ENCODE measurements at regions not wholly inside any gene's neighbourhood (a gene's known extent, or its start where the extent isn't known, plus 50 kb on each side); places are given as distances from the start of the nearest gene placed in this dataset.

DNA sequence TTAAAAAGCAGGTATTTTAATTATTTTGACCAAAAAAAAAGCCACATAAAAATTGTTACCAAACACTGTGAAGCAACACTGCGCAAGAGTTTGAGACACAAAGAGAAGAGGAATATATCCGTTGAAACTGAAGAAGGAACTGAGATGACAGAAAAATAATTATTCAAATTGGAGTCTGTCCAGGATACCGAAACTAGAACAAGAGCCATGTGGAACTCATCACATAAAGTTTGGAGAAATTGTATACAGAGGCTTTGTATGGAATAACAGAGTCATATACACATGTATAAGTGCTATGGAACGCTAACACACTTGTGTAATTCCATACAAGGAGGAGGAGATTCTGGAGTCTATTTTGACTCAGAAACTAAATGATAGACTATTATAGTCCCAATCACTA, 675.1 kb upstream of the ADGRL2 start:
- Histone ChIP-seq H3K56ac (replicated peaks; ENCODE audit: insufficient read length, low read depth, low read length) (no peak overlapping the region), H3K23me2 (ENCODE audit: low read depth, low read length) (no peaks in the 10 kb centered on the region), H3K18ac (ENCODE audit: extremely low read depth, low read length) (no peak overlapping the region), H2AFZ (ENCODE audit: low read length) (no peak overlapping the region), H3K27me3 (replicated peaks in 1 of 4; ENCODE audit: control insufficient read depth in 3 of 4, extremely low read depth in 1 of 4, insufficient read depth in 3 of 4, low read length in 3 of 4) (no peaks in the 10 kb centered on the region), H3K36me3 (ENCODE audit: control insufficient read depth in 2 of 4, insufficient read depth in 4 of 4, low read length in 3 of 4) (no peaks in the 10 kb centered on the region), H2BK120ac (replicated peaks; ENCODE audit: low read depth, low read length) (no peak overlapping the region), H3K14ac (ENCODE audit: insufficient read length) (no peak overlapping the region), H4K91ac (replicated peaks; ENCODE audit: insufficient read length, low read length) (no peak overlapping the region), H3K4me1 (replicated peaks in 1 of 4; ENCODE audit: control insufficient read depth in 3 of 4, insufficient read depth in 4 of 4, low read length in 3 of 4) (no peaks in the 10 kb centered on the region), H3K9ac (replicated peaks in 1 of 4; ENCODE audit: extremely low read depth in 1 of 4, low read depth in 3 of 4, low read length in 3 of 4) (no peak overlapping the region), H3K27ac (ENCODE audit: low read depth, low read length) (no peak overlapping the region), H3K4me3 (ENCODE audit: extremely low read depth in 1 of 4, insufficient read depth in 2 of 4, low read depth in 3 of 4, low read length in 4 of 4) (no peak overlapping the region), H3K79me1 (ENCODE audit: low read depth, low read length) (no peaks in the 10 kb centered on the region), H4K8ac (ENCODE audit: extremely low read depth, insufficient read depth, low read length) (no peak overlapping the region), H3K4me2 (ENCODE audit: insufficient read depth in 1 of 2, low read depth in 2 of 2, low read length in 2 of 2) (no peak overlapping the region), H4K5ac (ENCODE audit: insufficient read length, low read depth, low read length) (no peak overlapping the region), H2BK20ac (ENCODE audit: low read length) (no peak overlapping the region), H2AK5ac (ENCODE audit: low read depth, low read length) (no peak overlapping the region), H3K4ac (replicated peaks; ENCODE audit: insufficient read length, low read depth, low read length) (no peak overlapping the region), H4K20me1 (replicated peaks in 1 of 2; ENCODE audit: control insufficient read depth in 1 of 2, insufficient read depth in 2 of 2, low read length in 2 of 2) (no peaks in the 10 kb centered on the region), H3K9me3 (ENCODE audit: insufficient read depth in 2 of 2, low read depth in 1 of 2, low read length in 1 of 2) (no peaks in the 10 kb centered on the region), H3K79me2 (ENCODE audit: control insufficient read depth in 1 of 2, insufficient read depth in 2 of 2, low read length in 2 of 2) (no peaks in the 10 kb centered on the region), H2BK5ac (ENCODE audit: low read depth, low read length) (no peak overlapping the region), H2BK15ac (ENCODE audit: low read length) (no peak overlapping the region), H2BK12ac (ENCODE audit: low read depth, low read length) (no peak overlapping the region), H3K23ac (ENCODE audit: insufficient read length) (no peak overlapping the region)
- FAIRE-seq (no peak), DNase-seq (ENCODE audit: low read depth in 1 of 2, low spot score in 2 of 2) (no peak)
- WGBS, 2 experiments (ENCODE audit: extremely low coverage in 1 of 2, insufficient coverage in 1 of 2, insufficient read length in 1 of 2, insufficient replicate concordance in 2 of 2, low coverage in 1 of 2, low lambda C conversion rate in 2 of 2, missing lambda C conversion rate in 1 of 2): 91% methylated on average over 4 of the region's 4 CpGs; no CpG with 5 or more reads in 1 of the 2 experiments
- ChIA-PET CTCF (ENCODE audit: partially characterized antibody) (no interaction called here), POLR2A (ENCODE audit: partially characterized antibody) (no interaction called here)
- no peak for TF ChIP-seq SUZ12 (IDR thresholded peaks at IDR 0.05; ENCODE audit: low read length)
- no peak for TF ChIP-seq SIRT6 (IDR thresholded peaks at IDR 0.05; ENCODE audit: low read length)
- TF ChIP-seq, protein P1, sequence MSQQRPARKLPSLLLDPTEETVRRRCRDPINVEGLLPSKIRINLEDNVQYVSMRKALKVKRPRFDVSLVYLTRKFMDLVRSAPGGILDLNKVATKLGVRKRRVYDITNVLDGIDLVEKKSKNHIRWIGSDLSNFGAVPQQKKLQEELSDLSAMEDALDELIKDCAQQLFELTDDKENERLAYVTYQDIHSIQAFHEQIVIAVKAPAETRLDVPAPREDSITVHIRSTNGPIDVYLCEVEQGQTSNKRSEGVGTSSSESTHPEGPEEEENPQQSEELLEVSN (IDR thresholded peaks at IDR 0.05): no peak
- no peak for TF ChIP-seq YY1 (IDR thresholded peaks at IDR 0.05; ENCODE audit: low read depth, low read length)

All from H1 (cell line).